AML-193 (cell line): ENCODE measurements at regions not wholly inside any gene's neighbourhood (a gene's known extent, or its start where the extent isn't known, plus 50 kb on each side); places are given as distances from the start of the nearest gene placed in this dataset.
A peak's percentile ranks its signal among the peaks of the same experiment; 100 is the strongest.

ENCODE experiments used
- DNase-seq, 2 experiments: peaks; one replicate each; lab custom pipeline; 2025; lab: John Stamatoyannopoulos, UW

DNA sequence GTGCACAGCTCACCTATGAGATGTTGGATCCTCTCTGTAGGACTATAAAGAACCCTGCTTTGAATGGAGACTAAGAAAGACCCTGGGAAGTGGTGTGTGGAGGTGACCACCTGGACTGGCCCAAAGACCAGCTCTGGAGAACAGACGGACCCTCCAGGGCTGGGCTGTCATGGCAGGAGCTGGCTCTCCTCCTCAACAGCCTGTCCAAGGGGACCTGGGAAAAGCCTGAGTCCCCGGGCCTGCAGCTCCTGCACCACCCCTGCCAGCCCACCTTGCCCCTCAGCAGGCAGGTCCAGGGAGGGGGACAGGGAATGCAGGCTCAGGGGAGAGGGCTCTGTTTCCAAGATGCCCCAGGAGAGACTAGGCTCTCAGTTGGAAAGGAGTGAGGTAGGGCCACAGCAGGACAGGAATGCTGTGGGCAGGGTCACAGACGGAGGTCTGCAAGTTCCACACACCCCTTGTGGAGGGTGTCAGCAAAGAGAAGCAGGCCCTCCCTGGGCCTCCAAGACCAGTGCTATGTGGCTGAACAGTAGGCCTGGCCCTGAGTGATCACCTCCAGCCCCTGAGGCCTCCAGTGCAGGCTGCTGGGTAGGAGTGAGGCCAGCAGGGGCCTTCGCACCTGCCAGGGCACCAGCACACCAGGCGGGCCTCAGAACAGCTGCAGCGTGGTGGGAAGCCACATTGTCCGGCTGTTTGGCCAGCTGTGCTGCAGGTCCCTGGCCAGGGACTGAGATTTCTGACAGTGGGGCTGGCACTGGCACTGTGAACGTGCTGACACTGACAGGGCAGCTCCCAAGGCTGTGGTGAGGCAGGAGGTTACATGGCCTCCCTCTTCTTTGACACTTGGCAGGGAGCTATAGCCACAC, 86.4 kb upstream of the OTOS start:
- no peak for DNase-seq

GRCh38 chr2:240227538-240228428, 87.3 kb upstream of the OTOS start:
- DNase-seq: no peak

- DNase-seq: no peak
These were observed 88.5 kb upstream of the OTOS start for GRCh38 chr2:240229005-240229404.

DNA sequence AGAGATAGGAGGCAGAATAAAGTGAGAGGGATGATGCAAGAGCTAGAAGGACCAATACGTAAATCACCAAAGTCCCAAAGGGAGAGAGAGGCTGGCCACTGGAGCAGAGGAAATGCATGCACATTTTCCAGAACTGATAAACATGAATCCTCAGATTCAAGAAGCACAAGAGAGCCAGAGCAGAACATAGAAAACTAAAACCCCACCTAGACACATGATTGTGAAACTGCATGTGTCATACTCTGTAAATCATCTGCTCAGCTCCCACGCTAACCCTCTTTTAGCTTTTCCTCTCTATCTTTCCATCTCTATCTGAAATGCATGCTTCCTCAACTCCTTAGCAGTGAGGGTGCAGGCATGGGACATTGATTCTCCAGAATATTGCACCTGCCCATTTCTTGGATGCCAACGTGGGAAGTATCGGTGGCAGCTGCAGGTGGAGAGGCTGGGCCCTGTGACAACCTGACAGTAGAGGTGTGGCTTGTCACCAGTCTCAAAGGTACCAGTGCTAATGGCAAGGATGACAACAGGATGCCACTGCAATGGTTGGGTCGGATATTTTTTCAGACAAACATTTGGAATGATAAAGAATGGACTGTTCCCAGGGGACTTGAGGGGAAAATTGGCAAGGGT, 89.3 kb upstream of the OTOS start:
- no peak for DNase-seq

GRCh38 chr2:240230291-240230931, 90.0 kb upstream of the OTOS start:
- no peak for DNase-seq

DNA sequence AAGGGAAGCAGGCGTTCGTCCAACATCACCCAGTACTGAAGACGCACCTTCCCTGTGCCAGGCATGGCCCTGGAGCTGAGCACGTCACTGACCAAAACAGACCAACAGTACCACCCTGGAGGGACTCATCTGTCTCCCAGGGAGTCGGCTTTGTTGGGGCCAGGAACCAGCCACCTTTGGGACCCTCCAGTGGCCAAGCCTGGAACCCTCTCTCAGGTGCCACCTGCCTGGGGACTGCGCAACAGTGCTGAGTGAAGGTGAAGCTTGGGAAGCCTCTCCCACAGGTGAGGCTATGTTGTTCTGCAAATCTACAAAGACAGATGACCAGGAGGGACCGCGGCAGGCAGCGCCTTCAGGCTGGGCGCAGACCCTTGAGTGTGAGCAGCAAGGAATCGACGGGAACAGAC, 91.4 kb upstream of the OTOS start:
- no peak for DNase-seq

GRCh38 chr2:240232264-240232915, 91.9 kb upstream of the OTOS start:
- DNase-seq: no peak

- peak in 1 of 2 experiments; percentile 2 for DNase-seq
These were observed 92.8 kb upstream of the OTOS start for GRCh38 chr2:240232961-240233884.

DNA sequence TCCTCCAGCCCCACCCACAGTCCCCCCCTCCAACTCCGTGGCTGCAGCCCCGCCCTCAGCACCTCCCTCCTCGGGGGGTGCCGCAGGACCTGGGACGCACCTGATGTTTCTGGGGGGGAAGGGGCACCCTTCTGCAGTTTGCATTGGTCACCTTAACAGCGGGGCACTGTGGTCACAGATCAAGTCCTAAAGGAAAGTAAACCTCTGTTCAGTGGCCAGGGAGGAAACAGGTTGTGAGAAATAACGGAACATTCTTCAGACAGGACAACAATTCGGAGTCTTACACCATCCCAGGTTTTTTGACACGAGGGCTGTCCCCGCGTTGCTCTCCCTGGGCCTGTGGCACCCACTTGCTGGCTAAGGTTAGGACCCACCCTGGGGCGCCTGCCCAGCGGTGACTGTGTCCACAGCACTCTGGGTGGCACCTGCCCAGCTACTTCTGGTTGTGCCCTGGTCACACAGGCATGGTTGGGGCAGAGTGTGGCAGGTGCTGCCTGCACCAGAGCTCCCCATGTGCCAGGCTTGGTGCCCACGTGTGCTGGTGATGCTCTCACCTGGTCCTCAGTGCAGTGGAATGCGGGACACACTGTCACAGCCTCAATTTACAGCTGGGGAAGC, 93.5 kb upstream of the OTOS start:
- DNase-seq: no peak

- no peak for DNase-seq
These were observed 94.1 kb upstream of the OTOS start for GRCh38 chr2:240234503-240234951.

- no peak for DNase-seq
These were observed 94.8 kb upstream of the OTOS start for GRCh38 chr2:240235149-240235803.

- no peak for DNase-seq
These were observed 95.4 kb upstream of the OTOS start for GRCh38 chr2:240235811-240236210.

DNA sequence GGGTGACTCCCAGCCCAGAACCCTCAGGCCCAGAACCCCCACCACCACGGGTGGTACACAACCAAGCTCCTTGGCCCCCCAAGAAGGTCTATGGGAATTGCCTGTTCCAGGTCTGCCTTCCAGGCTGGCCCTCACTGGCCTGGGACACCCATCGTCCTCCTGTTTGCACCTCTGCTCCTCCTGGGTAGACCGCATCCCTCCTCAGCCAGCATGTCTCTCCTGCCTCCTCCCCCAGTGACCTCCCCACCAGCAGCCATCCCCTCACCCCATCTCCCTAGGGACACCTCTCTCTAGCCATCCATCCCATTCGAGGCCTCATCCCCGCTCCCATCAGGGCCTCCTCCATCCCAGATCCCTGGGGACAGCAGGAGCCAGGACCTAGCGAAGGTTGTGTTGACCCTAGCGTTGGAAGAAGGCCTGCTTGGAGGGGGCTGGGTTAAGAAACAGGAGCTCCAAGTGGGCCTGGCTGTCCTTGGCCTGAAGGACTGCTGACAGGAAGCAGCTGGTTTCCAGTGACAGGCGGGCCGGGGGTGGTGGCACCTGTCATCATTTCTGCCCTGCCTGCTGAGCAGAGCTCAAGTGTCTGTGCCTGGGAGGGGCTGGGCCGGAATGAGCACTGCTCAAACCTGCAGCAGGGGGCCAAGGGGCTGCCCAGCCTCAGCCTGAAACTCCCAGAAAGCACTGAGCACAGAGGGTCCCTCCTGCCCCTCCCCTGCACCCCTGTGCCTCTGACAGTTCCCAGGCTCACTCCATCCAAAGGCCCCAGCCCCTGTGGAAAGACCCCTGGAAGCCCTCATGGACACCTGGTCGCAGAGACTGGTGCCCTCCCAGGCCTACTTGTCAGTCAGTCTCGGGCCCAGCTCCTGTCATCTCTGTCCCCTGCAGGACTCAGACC, 96.0 kb upstream of the OTOS start:
- DNase-seq: no peak

DNA sequence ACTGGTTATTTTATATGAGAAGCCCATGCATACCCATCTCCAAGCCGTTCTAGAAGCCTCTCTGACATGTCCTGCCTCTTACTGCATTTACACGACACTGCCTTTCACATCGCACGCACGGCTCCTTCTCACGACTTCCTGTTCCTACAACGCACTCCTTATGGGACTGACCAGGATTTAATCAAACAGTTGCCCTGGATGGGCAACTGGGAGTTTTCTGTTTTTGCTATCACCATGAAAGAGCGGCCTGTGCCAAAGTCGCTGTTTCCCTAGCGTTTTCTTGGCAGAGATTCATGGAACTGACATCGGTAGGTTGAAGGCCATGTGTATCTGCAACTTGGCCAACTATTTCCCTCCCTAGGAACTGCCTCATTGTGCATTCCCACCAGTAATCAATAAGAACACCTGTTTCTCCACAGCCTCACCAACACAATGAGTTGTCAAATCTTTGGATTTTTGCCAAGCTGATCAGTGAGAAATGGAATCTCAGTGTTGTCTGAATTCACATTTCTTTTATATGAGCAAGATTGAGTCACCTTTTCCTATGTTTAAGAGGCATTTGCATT, 97.2 kb upstream of the OTOS start:
- DNase-seq: no peak

GRCh38 chr2:240238201-240238600, 97.7 kb upstream of the OTOS start:
- DNase-seq: no peak

GRCh38 chr2:240238786-240239185, 98.3 kb upstream of the OTOS start:
- DNase-seq: no peak

DNA sequence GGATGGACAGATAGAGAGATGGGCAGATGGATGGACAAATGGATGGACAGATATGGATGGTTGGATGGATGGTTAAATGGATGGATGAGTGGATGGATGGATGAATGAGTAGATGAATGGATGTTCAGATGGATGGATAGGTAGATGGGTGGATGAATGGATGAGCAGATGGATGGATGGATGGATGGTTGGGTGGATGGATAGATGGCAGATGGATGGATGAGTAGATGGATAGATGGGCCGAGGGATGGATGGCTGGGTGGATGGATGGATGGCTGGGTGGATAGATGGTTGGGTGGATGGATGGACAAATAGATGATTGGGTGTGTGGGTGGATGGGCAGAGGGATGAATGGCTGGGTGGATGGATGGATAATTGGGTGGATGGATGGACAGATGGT, 98.9 kb upstream of the OTOS start:
- DNase-seq: no peak
